Activated B cell treated with CpG ODN at 0.5 μM for 24 hours (primary cell): ENCODE measurements at regions not wholly inside any gene's neighbourhood (a gene's known extent, or its start where the extent isn't known, plus 50 kb on each side); places are given as distances from the start of the nearest gene placed in this dataset.

Experiments
- ATAC-seq: fragments of 200-7000 bp; cut with Tn5 transposase; one replicate; pipeline ENCODE4 v1.10.0; 2021; ENCODE audit warnings: low read depth, mild to moderate bottlenecking, moderate library complexity
- CTCF ChIA-PET: fragments of 350-600 bp; sonication (Branson Sonifier 250); formaldehyde crosslinking; loops from one replicate; lab custom pipeline; 2021; ENCODE audit warnings: antibody characterized with exemption; lab: Charles Lee
- POLR2A ChIA-PET: fragments of 350-600 bp; sonication (Branson Sonifier 250); formaldehyde crosslinking; loops from one replicate; lab custom pipeline; 2021; ENCODE audit warnings: antibody characterized with exemption; lab: Charles Lee
- DNase-seq: peaks from one replicate; pipeline ENCODE4 v3.0.0; 2022
- H3K27ac Mint-ChIP-seq: one replicate; pipeline ENCODE4 v1.8.0; 2020; ENCODE audit warnings: mixed read lengths
- H3K27me3 Mint-ChIP-seq: one replicate; pipeline ENCODE4 v1.8.0; 2021; ENCODE audit warnings: mixed read lengths
- H3K36me3 Mint-ChIP-seq: one replicate; pipeline ENCODE4 v1.8.0; 2021; ENCODE audit warnings: low read depth, mixed read lengths
- H3K4me1 Mint-ChIP-seq: one replicate; pipeline ENCODE4 v1.8.0; 2021; ENCODE audit warnings: mixed read lengths
- H3K4me3 Mint-ChIP-seq: one replicate; pipeline ENCODE4 v1.8.0; 2020; ENCODE audit warnings: mild to moderate bottlenecking, mixed read lengths
- H3K9me3 Mint-ChIP-seq: one replicate; pipeline ENCODE4 v1.8.0; 2020; ENCODE audit warnings: mixed read lengths
- intact Hi-C: fragments of 100-400 bp; cut with micrococcal nuclease; formaldehyde crosslinking; loops from one replicate; pipeline ENCODE4 v1.15.1; 2024
- TF ChIP-seq, protein P1 (sequence below): fragments of 200-600 bp; IDR thresholded peaks from one replicate; pipeline ENCODE4 v1.8.0; 2022; ENCODE audit warnings: antibody characterized with exemption, mild to moderate bottlenecking

- TF ChIP-seq, protein P1, sequence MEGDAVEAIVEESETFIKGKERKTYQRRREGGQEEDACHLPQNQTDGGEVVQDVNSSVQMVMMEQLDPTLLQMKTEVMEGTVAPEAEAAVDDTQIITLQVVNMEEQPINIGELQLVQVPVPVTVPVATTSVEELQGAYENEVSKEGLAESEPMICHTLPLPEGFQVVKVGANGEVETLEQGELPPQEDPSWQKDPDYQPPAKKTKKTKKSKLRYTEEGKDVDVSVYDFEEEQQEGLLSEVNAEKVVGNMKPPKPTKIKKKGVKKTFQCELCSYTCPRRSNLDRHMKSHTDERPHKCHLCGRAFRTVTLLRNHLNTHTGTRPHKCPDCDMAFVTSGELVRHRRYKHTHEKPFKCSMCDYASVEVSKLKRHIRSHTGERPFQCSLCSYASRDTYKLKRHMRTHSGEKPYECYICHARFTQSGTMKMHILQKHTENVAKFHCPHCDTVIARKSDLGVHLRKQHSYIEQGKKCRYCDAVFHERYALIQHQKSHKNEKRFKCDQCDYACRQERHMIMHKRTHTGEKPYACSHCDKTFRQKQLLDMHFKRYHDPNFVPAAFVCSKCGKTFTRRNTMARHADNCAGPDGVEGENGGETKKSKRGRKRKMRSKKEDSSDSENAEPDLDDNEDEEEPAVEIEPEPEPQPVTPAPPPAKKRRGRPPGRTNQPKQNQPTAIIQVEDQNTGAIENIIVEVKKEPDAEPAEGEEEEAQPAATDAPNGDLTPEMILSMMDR: no peak
- Mint-ChIP-seq H3K9me3 (peaks cover 5% of the 10 kb centered on the region), H3K27me3 (no peaks in the 10 kb centered on the region), H3K4me1 (no peaks in the 10 kb centered on the region), H3K4me3 (no peak overlapping the region), H3K27ac (no peak overlapping the region), H3K36me3 (no peaks in the 10 kb centered on the region)
- no peak for ATAC-seq
- intact Hi-C loops: no loop called here
- ChIA-PET CTCF (no interaction called here), POLR2A (no interaction called here)
- DNase-seq: no peak
Observed at GRCh38 chr4:134807231-134807745, 605.7 kb upstream of the PABPC4L start.

DNA sequence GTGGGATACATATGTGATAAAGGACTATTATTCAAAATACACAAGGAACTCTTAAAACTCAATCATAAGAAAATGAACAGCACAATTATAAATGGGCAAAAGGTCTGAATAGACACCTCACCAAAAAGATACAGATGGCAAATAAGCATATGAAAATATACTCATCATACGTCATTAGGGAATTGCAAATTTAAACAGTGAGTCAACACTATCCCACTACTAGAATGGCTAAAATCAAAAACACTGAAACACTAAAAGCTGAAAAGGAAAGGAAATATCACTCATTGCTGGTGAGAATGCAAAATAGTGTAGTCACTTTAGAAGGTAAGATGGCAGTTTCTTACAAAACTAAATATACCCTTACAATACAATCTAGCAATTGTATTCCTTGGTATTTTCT, 597.0 kb upstream of the PABPC4L start:
- intact Hi-C loops: no loop called here
- no peak for DNase-seq
- POLR2A ChIA-PET: no interaction called here

DNA sequence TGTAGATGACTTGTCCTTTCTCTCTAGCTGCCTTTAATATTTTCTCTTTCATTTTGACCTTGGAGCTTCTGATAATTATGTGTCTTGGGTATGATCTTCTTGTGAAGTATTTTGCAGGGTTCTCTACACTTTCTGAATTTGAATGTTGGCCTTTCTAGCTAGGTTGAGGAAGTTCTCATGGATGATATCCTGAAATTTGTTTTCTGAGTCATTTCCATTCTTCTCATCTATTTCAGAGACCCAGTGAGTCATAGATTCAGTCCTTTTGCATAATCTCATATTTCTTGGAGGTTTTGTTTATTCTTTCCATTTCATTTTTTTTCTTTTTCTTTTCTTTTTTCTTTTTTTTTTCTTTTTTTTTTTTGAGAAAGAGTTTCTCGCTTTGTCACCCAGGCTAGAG, 585.7 kb upstream of the PABPC4L start:
- Mint-ChIP-seq H3K9me3 (peaks cover 12% of the 10 kb centered on the region), H3K4me1 (no peaks in the 10 kb centered on the region), H3K27ac (no peak overlapping the region), H3K4me3 (no peak overlapping the region), H3K27me3 (no peaks in the 10 kb centered on the region), H3K36me3 (no peaks in the 10 kb centered on the region)
- POLR2A ChIA-PET: no interaction called here
- ATAC-seq (no peak), DNase-seq (no peak)
- CTCF ChIA-PET: no interaction called here
- intact Hi-C loops: no loop called here
- TF ChIP-seq, protein P1: no peak

More for the DNA sequence above, 597.0 kb upstream of the PABPC4L start:
- peaks cover 6% of the 10 kb centered on the region for H3K9me3 Mint-ChIP-seq
- CTCF ChIA-PET: no interaction called here
- no peaks in the 10 kb centered on the region for H3K36me3 Mint-ChIP-seq
- TF ChIP-seq, protein P1: no peak
- H3K27me3 Mint-ChIP-seq: no peaks in the 10 kb centered on the region
- H3K4me1 Mint-ChIP-seq: no peaks in the 10 kb centered on the region
- ATAC-seq: no peak
- H3K4me3 Mint-ChIP-seq: no peak overlapping the region
- no peak overlapping the region for H3K27ac Mint-ChIP-seq

GRCh38 chr4:134780244-134780643, 578.7 kb upstream of the PABPC4L start:
- TF ChIP-seq, protein P1: no peak
- ATAC-seq (no peak), DNase-seq (no peak)
- H3K4me1 Mint-ChIP-seq: no peaks in the 10 kb centered on the region
- no peak overlapping the region for H3K27ac Mint-ChIP-seq
- ChIA-PET CTCF (no interaction called here), POLR2A (no interaction called here)
- no peaks in the 10 kb centered on the region for H3K27me3 Mint-ChIP-seq
- no peaks in the 10 kb centered on the region for H3K36me3 Mint-ChIP-seq
- intact Hi-C loops: no loop called here
- H3K9me3 Mint-ChIP-seq: peaks cover 6% of the 10 kb centered on the region
- H3K4me3 Mint-ChIP-seq: no peak overlapping the region

DNA sequence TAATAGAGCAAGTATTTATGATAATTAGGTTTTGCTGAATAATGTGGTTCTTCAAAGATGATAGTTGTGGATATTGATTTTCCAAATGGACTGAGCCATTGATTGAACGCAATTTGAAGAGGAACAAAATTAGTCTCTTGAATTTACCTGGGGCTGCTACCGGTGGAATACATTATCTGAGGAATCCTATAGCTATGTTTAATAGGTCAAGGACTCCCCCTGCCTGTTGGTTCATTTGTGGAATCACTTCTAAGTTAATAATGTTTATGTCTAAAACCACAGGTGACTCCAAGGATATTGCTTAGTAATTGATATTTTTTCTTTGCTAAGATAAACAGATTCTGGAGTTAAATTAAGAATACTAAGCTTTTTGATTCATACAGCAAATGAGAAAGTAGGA, 576.0 kb upstream of the PABPC4L start:
- no peaks in the 10 kb centered on the region for H3K4me1 Mint-ChIP-seq
- POLR2A ChIA-PET: no interaction called here
- no peaks in the 10 kb centered on the region for H3K27me3 Mint-ChIP-seq
- no peaks in the 10 kb centered on the region for H3K9me3 Mint-ChIP-seq
- CTCF ChIA-PET: no interaction called here
- intact Hi-C loops: no loop called here
- TF ChIP-seq, protein P1: no peak
- DNase-seq: no peak
- no peak overlapping the region for H3K27ac Mint-ChIP-seq
- ATAC-seq: no peak
- no peaks in the 10 kb centered on the region for H3K36me3 Mint-ChIP-seq
- no peak overlapping the region for H3K4me3 Mint-ChIP-seq
